ENCODE measurements at regions not wholly inside any gene's neighbourhood (a gene's known extent, or its start where the extent isn't known, plus 50 kb on each side); places are given as distances from the start of the nearest gene placed in this dataset.
"Not testable (repeated sequence)": the region's sequence is repeated elsewhere in the genome, so short reads cannot be mapped to it uniquely, and the experiment has no call there.

DNA sequence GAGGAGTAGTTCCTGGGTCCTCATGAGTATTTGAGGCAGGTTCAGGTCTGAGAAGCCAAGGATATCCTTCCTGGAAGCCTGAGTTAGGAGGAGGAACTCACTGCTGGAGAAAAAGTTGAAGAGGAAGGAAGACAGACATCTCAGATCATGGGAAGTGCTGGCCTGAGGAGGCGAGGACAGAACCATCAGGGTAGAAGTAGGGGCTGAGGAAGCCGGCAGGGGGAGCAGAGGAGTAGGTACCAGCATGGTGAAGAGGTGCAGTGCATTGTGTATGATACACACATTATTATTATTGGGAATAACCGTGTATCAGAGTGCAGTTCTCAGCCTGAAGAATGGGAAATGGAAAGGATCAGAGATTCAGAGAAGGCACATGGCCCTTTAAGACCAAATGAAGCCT is 103.2 kb upstream of the PRB2 start:
- H3K27ac ChIP-seq; DNase-seq; H3K27me3 ChIP-seq (replicated peaks); H3K36me3 ChIP-seq (replicated peaks); H3K4me3 ChIP-seq (ENCODE audit: low read depth, low read length): not testable (repeated sequence)
- TF ChIP-seq, protein P1, sequence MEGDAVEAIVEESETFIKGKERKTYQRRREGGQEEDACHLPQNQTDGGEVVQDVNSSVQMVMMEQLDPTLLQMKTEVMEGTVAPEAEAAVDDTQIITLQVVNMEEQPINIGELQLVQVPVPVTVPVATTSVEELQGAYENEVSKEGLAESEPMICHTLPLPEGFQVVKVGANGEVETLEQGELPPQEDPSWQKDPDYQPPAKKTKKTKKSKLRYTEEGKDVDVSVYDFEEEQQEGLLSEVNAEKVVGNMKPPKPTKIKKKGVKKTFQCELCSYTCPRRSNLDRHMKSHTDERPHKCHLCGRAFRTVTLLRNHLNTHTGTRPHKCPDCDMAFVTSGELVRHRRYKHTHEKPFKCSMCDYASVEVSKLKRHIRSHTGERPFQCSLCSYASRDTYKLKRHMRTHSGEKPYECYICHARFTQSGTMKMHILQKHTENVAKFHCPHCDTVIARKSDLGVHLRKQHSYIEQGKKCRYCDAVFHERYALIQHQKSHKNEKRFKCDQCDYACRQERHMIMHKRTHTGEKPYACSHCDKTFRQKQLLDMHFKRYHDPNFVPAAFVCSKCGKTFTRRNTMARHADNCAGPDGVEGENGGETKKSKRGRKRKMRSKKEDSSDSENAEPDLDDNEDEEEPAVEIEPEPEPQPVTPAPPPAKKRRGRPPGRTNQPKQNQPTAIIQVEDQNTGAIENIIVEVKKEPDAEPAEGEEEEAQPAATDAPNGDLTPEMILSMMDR (IDR thresholded peaks at IDR 0.05; ENCODE audit: low read depth, low read length, missing control alignments) = peak; percentile 50
- in situ Hi-C loops (cut with HindIII; ENCODE audit: low pct_ligation_motif_present, low sequenced_read_pairs) = loop anchor here (25.0 kb wide), 2 partner anchors 261 to 711 kb away; no protein-coding TSS in a partner anchor

DNA sequence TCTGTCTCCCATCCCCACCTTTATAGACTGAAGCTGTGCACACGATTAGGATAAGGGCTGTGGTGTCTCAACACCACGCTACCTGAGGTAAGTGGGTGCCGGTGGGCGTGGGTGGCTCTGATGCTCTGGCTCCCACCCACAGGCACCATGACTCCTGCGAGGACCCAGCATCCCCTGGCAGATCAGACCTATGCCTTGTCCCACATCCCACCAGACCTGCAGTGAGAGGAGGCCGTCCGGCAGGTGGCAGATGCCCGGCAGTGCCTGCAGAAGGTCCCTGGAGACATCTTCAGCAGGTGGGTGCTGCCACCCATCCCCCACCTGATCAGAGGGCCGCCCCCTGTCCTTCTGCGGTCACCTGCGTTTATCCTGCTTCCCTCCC is 104.4 kb upstream of the PRB2 start:
- DNase-seq = no peak
- Histone ChIP-seq H3K27ac (no peak overlapping the region), H3K4me3 (ENCODE audit: low read depth, low read length) (no peak overlapping the region), H3K36me3 (replicated peaks) (no peaks in the 10 kb centered on the region), H3K27me3 (replicated peaks) (no peaks in the 10 kb centered on the region)
- in situ Hi-C loops (cut with HindIII; ENCODE audit: low pct_ligation_motif_present, low sequenced_read_pairs) = loop anchor here (25.0 kb wide), 2 partner anchors 262 to 712 kb away; no protein-coding TSS in a partner anchor
- TF ChIP-seq, protein P1 (IDR thresholded peaks at IDR 0.05; ENCODE audit: low read depth, low read length, missing control alignments) = no peak

DNA sequence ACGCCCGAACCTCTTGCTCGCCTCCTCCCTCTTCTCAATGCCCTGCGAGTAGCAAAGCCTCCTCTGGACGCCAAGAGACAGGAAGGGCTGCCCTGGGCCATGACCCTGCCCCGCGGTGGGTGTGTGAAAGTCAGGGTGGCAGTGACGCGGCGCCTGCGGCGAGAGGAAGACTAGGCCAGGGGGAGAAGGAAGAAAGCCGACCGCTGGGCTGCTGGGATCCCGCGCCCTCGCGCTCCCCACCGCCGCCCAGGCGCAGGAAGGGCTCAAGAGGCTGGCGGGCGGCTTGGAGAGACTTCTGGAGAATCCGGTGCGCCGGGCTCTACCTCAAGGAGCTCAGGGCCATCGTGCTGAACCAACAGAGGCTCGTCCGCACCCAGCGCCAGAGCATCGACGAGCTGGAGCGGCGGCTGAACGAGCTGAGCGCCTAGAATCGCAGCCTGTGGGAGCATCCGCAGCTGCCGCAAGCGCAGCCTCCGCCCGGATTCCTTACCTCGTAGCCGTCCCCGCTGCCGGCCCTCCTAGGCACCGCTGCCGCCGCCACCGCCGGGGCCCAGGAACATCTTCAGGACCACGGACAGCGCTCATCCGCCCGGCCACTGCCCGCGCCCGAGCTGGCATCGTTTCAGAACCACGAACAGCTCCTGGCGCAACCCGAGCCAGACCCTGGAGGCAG is 105.0 kb upstream of the PRB2 start:
- in situ Hi-C loops (cut with HindIII; ENCODE audit: low pct_ligation_motif_present, low sequenced_read_pairs) = no loop called here
- no peaks in the 10 kb centered on the region for H3K27me3 ChIP-seq (replicated peaks)
- H3K36me3 ChIP-seq (replicated peaks) = no peaks in the 10 kb centered on the region
- no peak overlapping the region for H3K27ac ChIP-seq
- no peak overlapping the region for H3K4me3 ChIP-seq (ENCODE audit: low read depth, low read length)
- TF ChIP-seq, protein P1 (IDR thresholded peaks at IDR 0.05; ENCODE audit: low read depth, low read length, missing control alignments) = no peak
- peak; percentile 46 for DNase-seq

DNA sequence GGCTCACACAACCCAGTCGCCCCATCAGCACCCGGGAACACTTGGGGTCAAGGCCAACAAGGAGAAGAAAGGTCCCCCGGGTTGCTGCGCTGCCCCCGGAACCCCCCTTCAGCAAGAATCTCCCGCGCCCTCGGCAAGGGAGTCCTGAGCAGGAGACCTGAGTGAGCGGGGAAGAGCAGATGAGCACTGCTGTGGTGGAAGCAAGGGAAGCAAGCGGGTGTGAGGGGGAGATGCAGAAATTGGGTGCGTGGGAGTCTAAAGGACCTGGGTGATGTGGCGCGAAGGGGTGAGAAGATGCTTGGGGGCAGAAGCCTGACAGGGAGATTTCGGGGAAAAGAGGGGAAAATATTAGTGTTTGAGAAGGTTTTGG is 105.5 kb upstream of the PRB2 start:
- TF ChIP-seq, protein P1 (IDR thresholded peaks at IDR 0.05; ENCODE audit: low read depth, low read length, missing control alignments) = no peak
- in situ Hi-C loops (cut with HindIII; ENCODE audit: low pct_ligation_motif_present, low sequenced_read_pairs) = no loop called here

DNA sequence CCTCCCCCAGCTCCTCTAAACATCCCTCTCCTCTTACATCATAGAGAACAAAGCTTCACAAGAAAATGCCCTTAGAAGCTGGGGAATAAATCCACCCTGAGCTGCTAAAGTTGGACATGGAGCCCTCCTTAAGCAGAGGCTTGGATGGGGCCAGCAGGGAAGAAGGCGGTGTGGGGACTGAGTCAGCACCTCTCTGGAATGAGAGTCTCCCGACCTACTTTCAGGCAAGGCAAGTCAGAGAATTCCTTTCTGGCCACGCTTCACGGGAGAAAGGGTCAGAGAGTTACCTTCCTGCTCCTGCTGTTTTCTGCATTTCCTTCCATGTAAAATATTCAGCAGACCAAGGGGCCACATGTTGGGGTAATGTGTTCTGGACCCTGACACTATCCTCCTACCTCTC is 113.3 kb upstream of the PRB2 start:
- no peak overlapping the region for H3K27ac ChIP-seq
- TF ChIP-seq, protein P1 (IDR thresholded peaks at IDR 0.05; ENCODE audit: low read depth, low read length, missing control alignments) = no peak
- no peaks in the 10 kb centered on the region for H3K27me3 ChIP-seq (replicated peaks)
- in situ Hi-C loops (cut with HindIII; ENCODE audit: low pct_ligation_motif_present, low sequenced_read_pairs) = no loop called here
- no peaks in the 10 kb centered on the region for H3K36me3 ChIP-seq (replicated peaks)
- DNase-seq = peak; percentile 39
- no peak overlapping the region for H3K4me3 ChIP-seq (ENCODE audit: low read depth, low read length)

More for the DNA sequence above, 105.5 kb upstream of the PRB2 start:
- no peaks in the 10 kb centered on the region for H3K36me3 ChIP-seq (replicated peaks)
- no peak for DNase-seq
- H3K27ac ChIP-seq = no peak overlapping the region
- H3K27me3 ChIP-seq (replicated peaks) = no peaks in the 10 kb centered on the region
- no peak overlapping the region for H3K4me3 ChIP-seq (ENCODE audit: low read depth, low read length)

DNA sequence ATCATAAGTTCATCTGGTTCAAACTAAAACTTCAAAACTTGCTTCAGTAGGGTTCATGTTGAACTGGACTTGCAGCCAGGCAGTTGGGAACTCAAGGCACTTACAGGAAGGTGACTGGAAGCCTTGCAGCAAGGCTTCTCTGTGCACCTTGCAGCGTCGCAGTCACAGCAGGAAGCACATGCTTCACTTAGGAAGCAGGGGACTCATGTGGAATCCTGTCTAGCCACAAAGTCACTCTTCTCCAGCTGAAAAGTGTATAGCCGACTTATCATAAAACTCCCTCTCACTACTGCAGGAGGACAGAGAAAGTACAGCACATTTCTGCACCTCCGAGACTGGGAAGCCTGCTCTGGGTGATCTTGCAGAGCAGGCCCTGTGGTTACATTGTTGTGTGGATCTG is 114.0 kb upstream of the PRB2 start:
- TF ChIP-seq, protein P1 (IDR thresholded peaks at IDR 0.05; ENCODE audit: low read depth, low read length, missing control alignments) = no peak
- in situ Hi-C loops (cut with HindIII; ENCODE audit: low pct_ligation_motif_present, low sequenced_read_pairs) = no loop called here

More for the DNA sequence above, 114.0 kb upstream of the PRB2 start:
- Histone ChIP-seq H3K27ac (no peak overlapping the region), H3K36me3 (replicated peaks) (no peaks in the 10 kb centered on the region), H3K4me3 (ENCODE audit: low read depth, low read length) (no peak overlapping the region), H3K27me3 (replicated peaks) (no peaks in the 10 kb centered on the region)
- no peak for DNase-seq

Data from brain microvascular endothelial cell (primary cell).